WTC11 (cell line): ENCODE measurements at regions not wholly inside any gene's neighbourhood (a gene's known extent, or its start where the extent isn't known, plus 50 kb on each side); places are given as distances from the start of the nearest gene placed in this dataset.

ENCODE experiments used
- CTCF ChIP-seq: fragments of 200-600 bp; IDR thresholded peaks from 2 replicates; pipeline ENCODE4 v1.8.0; 2022; ENCODE audit warnings: antibody characterized with exemption
- ETV6 ChIP-seq: sonication (generic); formaldehyde crosslinking; IDR thresholded peaks from 2 replicates; pipeline ENCODE4 v1.8.1; 2022; ENCODE audit warnings: mild to moderate bottlenecking, missing genetic modification reagents
- JUN ChIP-seq: sonication (generic); formaldehyde crosslinking; IDR thresholded peaks from 2 replicates; pipeline ENCODE4 v1.8.0; 2023; ENCODE audit warnings: mild to moderate bottlenecking, missing genetic modification reagents
- SP1 ChIP-seq: sonication (generic); formaldehyde crosslinking; conservative IDR thresholded peaks from 2 replicates; pipeline ENCODE4 v1.8.1; 2022; ENCODE audit warnings: missing genetic modification reagents
- ZNF232 ChIP-seq: sonication (generic); formaldehyde crosslinking; IDR thresholded peaks from 2 replicates; pipeline ENCODE4 v1.8.0; 2022; ENCODE audit warnings: mild to moderate bottlenecking, missing genetic modification reagents

DNA sequence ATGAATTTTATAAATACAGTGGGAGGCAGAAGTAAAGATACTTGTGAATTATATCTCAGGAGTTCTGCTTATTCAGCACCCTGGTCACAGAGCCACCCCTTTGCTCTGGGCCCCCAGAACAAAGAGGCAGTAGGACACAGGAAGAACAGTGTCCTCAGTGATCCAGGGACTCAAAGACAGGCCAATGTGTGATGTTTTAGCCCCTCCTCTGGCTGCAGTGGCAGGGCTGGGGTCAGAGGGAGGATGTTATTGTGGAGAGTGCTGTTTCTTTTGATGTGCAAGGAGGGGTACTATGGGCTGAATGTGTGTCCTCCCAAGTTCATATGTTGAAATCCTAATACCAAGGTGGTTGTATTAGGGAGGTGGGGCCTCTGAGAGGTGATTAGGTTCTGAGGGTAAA, 74.1 kb upstream of the MAP3K7 start:
- no peak for TF ChIP-seq JUN (CRISPR knock-in tag)
- TF ChIP-seq ZNF232 (CRISPR knock-in tag) = no peak
- TF ChIP-seq CTCF = no peak
- TF ChIP-seq ETV6 = no peak
- no peak for TF ChIP-seq SP1 (CRISPR knock-in tag)
